HG03135 (cell line): ENCODE measurements at regions not wholly inside any gene's neighbourhood (a gene's known extent, or its start where the extent isn't known, plus 50 kb on each side); places are given as distances from the start of the nearest gene placed in this dataset.
A peak's percentile ranks its signal among the peaks of the same experiment; 100 is the strongest.
"Not testable (repeated sequence)": the region's sequence is repeated elsewhere in the genome, so short reads cannot be mapped to it uniquely, and the experiment has no call there.

ENCODE experiments used
- ATAC-seq: cut with Tn5 transposase; IDR thresholded peaks from one replicate; pipeline ENCODE4 v1.9.1; 2021; ENCODE audit warnings: mild to moderate bottlenecking, moderate library complexity; ENCODE audit not compliant: unreplicated experiment

GRCh38 chr11:116033931-116034553 lies 529.8 kb upstream of the CADM1 start:
- no peak for ATAC-seq

GRCh38 chr11:116030697-116031331 lies 526.6 kb upstream of the CADM1 start:
- no peak for ATAC-seq

DNA sequence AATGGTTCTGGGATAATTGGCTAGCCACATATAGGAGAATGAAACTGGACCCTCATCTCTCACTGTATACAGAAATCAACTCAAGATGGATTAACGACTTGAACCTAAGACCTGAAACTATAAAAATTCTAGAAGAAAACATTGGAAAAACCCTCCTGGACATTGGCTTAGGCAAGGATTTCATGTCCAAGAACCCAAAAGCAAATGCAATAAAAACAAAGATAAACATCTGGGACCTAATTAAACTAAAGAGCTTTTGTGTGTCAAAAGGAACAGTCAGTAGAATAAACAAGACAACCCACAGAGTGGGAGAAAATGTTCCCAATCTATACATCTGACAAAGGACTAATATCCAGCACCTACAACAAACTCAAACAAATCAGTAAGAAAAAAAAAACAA lies 524.3 kb upstream of the CADM1 start:
- ATAC-seq, result not testable (repeated sequence)

DNA sequence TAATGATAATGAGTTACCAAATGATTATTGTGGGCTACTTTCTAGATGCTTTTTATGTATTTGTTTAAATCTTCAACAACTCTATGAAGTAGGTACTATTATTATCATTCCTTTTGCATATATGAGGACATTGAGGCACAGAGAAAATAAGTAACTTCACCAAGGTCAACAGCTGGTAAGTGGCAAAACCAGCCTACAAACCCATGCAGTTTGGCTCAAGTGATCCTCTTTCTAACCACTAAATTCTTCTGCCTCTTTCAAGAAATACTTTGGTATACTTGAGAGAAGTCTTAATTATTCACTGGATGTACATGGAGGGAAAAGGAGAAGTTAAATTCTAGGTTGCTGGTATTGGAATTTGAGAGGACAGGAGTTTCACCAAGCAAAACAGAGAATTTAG lies 495.2 kb upstream of the CADM1 start:
- ATAC-seq, result no peak

DNA sequence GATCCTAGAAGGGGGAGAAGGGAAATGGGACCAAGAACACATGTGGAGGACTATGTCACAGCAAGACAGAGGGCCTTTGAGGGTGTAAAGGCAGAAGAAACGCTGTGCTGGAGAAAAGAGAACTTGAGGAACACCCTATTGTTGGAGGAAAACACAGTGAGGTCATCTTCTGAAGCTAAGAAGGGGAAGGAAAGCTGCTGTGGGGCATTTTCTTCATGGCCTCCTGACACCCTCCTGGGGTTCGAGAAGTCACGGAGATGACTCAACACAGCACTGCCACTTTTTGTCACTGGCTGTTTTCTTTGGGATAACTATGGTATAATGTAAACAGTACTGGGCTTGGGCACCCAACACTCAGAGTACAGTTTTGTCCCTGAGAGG lies 492.6 kb upstream of the CADM1 start:
- ATAC-seq, result peak; percentile 5

- peak; percentile 98 for ATAC-seq
Measured at GRCh38 chr11:115996125-115996807, 492.1 kb upstream of the CADM1 start.

DNA sequence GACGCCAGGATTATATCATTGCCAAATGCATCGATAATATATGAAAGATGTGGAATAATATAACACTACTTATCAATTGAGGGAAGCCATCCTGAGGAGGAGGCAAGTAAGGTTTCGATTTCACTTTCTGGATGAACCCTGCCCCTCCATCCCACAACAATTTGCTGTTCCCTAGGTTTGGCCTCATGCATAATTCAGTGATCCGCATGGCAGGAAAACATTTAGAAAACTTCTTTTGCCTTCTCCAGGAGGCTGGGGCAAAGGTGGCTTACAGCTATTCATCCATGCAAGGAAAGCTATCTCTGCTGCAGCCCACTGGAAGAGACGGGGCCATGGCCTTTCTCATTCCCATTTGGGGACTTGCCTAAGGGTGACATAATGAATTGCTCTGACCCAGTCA lies 489.4 kb upstream of the CADM1 start:
- no peak for ATAC-seq

- no peak for ATAC-seq
Measured at GRCh38 chr11:115990004-115990447, 485.8 kb upstream of the CADM1 start.

GRCh38 chr11:115985896-115986295 lies 481.7 kb upstream of the CADM1 start:
- ATAC-seq, result no peak

DNA sequence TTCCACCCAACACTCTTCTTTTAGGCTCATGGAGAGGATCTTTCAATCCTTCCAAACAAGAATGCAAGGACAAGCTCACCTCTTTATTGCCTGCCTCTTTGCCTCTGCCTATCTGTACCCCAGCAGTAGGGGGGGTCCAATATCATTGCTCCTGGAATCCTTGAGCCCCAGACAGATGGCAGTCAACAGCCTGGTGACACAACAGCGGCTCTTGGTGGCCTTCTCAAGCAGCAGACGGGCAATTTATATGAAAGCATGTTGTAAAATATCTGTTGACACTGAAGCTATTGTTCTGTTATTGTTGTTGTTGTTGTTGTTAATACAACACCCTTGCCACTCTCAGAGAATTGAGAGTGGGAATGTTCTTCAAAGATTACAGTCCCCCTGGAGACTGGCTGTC lies 480.0 kb upstream of the CADM1 start:
- no peak for ATAC-seq

GRCh38 chr11:115982666-115983065 lies 478.5 kb upstream of the CADM1 start:
- no peak for ATAC-seq

DNA sequence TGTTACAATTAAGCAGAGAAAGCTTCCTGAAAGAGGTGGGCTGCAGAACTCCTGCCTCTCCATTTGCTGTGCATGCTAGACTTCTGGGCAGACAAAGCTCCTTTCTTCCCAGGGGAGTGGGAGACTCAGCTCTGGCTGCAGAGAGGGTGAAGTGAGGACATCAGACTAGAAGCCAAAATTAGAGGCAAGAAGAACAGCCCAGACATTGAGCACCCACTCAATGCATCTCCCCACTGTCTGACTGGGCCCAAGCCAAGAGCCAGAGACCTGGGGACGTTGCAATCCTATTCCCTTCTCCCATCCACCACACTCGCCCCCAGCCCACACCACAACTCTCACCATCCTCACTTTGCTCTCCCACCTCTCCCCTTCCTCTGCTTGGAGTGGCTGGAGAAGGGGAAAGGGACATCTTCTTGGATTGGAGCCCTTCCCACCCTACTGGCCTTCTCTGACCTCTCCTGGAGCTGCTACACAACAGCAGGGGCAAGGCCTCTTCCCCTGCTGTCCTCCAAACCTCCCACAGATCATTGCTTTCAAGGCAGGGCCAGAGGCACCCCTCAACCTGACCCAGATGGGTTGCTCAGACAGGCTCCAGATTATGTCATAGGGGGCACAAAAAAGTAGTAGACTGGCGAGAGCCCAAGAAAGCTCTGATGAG lies 477.7 kb upstream of the CADM1 start:
- no peak for ATAC-seq

- no peak for ATAC-seq
Measured at GRCh38 chr11:115981104-115981481, 476.9 kb upstream of the CADM1 start.

DNA sequence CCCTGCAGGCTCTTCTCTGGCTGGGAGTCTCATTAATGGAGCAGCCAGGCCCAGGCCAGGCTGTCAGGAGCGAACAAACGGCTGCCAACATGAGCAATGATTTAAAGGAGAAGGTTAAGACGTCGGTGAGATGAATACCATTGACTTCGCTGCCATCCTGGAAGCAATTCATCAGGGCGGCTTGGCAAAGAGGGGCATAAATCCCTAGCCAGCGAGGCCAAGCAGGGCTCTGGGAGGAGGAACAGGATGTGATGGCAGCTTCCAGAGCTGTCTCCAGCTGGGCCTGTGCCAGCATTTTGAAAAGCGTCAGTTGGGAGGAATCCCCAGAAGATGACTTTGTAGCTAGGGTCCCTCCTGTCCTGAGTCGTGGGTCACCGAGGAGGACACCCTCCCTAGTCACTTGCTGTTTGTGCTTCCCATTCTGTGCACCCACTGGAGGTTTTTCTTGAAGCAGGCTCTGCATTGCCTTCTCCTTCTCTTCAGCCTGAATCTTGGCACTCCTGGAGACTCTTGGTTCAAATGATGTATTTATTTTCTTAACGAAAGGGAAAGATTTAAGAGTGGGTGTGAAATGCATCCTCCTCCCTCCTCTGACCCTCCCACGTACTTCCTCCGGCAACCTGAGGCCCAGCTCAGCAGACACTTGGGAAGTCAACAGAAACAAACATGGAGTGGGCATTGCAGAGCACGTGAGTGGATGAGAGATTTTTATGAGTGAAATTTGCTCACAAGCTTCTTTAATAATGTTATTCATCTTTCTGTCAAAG lies 476.3 kb upstream of the CADM1 start:
- ATAC-seq, result no peak

- ATAC-seq, result no peak
Measured at GRCh38 chr11:115974703-115975102, 470.5 kb upstream of the CADM1 start.

DNA sequence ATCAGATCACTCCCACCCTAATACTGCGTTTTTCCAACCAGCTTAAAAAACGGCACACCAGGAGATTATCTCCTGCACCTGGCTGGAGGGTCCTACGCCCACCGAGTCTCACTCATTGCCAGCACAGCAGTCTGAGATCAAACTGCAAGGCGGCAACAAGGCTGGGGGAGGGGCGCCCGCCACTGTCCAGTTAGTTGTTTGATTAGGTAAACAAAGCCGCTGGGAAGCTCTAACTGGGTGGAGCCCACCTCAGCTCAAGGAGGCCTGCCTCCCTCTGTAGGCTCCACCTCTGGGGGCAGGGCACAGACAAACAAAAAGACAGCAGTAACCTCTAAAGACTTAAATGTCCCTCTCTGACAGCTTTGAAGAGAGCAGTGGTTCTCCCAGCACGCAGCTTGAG lies 463.0 kb upstream of the CADM1 start:
- ATAC-seq, result not testable (repeated sequence)

DNA sequence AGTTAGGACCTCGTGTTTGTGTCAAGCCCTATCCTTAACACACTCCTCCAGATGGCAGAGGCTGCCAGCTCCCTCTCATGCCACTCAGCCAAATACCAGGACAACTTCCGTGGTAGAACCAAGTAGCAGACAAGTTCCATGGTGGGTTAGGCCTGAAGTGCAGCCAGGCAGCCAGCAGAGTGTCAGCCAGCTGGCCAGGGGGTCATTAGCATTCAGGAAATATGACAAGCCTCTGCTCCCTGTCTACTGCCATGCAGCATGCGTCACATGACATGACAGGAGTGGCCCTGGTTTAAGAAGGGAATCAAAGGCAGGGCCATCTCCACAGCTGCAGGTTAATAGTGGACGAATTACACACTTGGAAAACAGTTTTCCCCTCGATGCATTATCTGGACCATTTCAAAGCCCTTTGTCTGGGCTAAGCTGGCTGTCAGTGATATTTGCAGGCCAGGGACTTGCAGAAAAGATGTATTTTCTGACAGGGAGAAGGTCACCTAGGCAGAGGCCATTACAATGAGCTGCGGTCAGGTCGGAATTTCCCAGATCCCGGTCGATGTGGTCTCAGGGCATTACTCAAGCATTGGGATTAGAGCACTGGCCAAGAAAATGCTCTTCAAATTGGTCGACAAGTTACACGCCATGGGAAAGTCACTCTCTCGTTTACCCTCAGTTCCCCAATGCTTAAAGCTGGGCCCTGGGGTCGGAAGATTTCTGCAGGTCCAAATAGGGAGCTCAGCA lies 461.7 kb upstream of the CADM1 start:
- no peak for ATAC-seq

DNA sequence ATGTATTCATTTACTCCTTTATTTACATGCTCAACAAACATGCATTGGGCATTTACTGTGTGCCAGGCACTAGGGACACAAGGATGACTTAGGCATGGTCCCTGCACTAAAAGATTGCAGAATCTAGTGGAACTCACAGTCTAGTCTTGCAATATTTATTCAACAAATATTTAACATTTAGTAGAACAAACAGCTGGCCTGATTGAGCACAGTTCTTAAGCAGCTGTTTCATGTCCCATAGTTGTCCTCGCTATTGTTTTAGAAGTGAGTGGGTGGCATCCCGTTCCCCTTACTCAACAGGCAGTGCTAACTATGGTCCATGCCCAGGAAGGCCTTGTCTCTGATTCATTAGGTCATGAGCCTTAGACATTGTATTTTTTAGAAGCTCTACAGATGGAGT lies 459.9 kb upstream of the CADM1 start:
- no peak for ATAC-seq

GRCh38 chr11:115963156-115963555 lies 458.9 kb upstream of the CADM1 start:
- ATAC-seq, result no peak
